IMR-90 (cell line): ENCODE measurements at regions not wholly inside any gene's neighbourhood (a gene's known extent, or its start where the extent isn't known, plus 50 kb on each side); places are given as distances from the start of the nearest gene placed in this dataset.

Experiments
- ATAC-seq: fragments of 200-7000 bp; cut with Tn5 transposase; 2 replicates; pipeline ENCODE4 v1.9.1; 2020; ENCODE audit warnings: low read depth, mild to moderate bottlenecking, moderate library complexity
- BruUV-seq: library from RNA; stranded (reverse); fragments of 400-500 nt; replicated peaks from 2 replicates; lab custom pipeline; 2021; lab: Mats Ljungman, UMichigan
- CTCF ChIA-PET: fragments of 300-600 bp; formaldehyde crosslinking; extraction: SDS; loops from one replicate; lab custom pipeline; 2021; ENCODE audit warnings: antibody characterized with exemption; lab: Yijun Ruan, JAX
- POLR2A ChIA-PET: fragments of 300-600 bp; sonication (Branson Sonifier 250); formaldehyde crosslinking; loops from one replicate; lab custom pipeline; 2022; ENCODE audit warnings: antibody characterized with exemption; ENCODE audit not compliant: unreplicated experiment; lab: Charles Lee
- DNase-seq: peaks from one replicate; pipeline ENCODE4 v3.0.0; 2013
- H2AFZ ChIP-seq: replicated peaks from 2 replicates; pipeline ENCODE3; 2013; ENCODE audit warnings: low read length, mild to moderate bottlenecking; ENCODE audit not compliant: poor library complexity
- H2AK5ac ChIP-seq: 2 replicates; pipeline ENCODE4 v1.6.1; 2013; ENCODE audit warnings: low read depth, low read length, inconsistent platforms
- H2AK9ac ChIP-seq: replicated peaks from 2 replicates; pipeline ENCODE3; 2013; ENCODE audit warnings: mild to moderate bottlenecking, low read depth, low read length, moderate library complexity; ENCODE audit not compliant: poor library complexity
- H2BK120ac ChIP-seq: 2 replicates; pipeline ENCODE4 v1.6.1; 2013; ENCODE audit warnings: low read depth, low read length, inconsistent platforms
- H2BK15ac ChIP-seq: 3 replicates; pipeline ENCODE4 v1.6.1; 2013; ENCODE audit warnings: low read depth, low read length, inconsistent platforms
- H2BK20ac ChIP-seq: 2 replicates; pipeline ENCODE4 v1.6.1; 2013; ENCODE audit warnings: low read depth, mild to moderate bottlenecking, inconsistent platforms, low read length, moderate library complexity
- H2BK5ac ChIP-seq: 2 replicates; pipeline ENCODE4 v1.6.1; 2013; ENCODE audit warnings: mild to moderate bottlenecking, low read depth, low read length, inconsistent platforms; ENCODE audit not compliant: poor library complexity, severe bottlenecking
- H3K14ac ChIP-seq: replicated peaks from 2 replicates; pipeline ENCODE4 v1.6.1; 2013; ENCODE audit warnings: low read depth, low read length, inconsistent platforms
- H3K18ac ChIP-seq: 2 replicates; pipeline ENCODE4 v1.6.1; 2013; ENCODE audit warnings: low read depth, low read length, control low read depth
- H3K23ac ChIP-seq: 2 replicates; pipeline ENCODE4 v1.6.1; 2013; ENCODE audit warnings: low read depth, low read length, inconsistent platforms
- H3K27ac ChIP-seq: 2 replicates; pipeline ENCODE4 v1.5.1; 2013; ENCODE audit warnings: mild to moderate bottlenecking, control low read depth, low read length; ENCODE audit not compliant: insufficient read depth
- H3K27me3 ChIP-seq: 2 replicates; pipeline ENCODE4 v1.6.1; 2013; ENCODE audit warnings: low read length; ENCODE audit not compliant: control insufficient read depth, insufficient read depth
- H3K36me3 ChIP-seq: 2 replicates; pipeline ENCODE4 v1.6.1; 2013; ENCODE audit warnings: low read length, mixed read lengths; ENCODE audit not compliant: control insufficient read depth, insufficient read depth
- H3K4ac ChIP-seq: 2 replicates; pipeline ENCODE4 v1.6.1; 2013; ENCODE audit warnings: low read depth, low read length, inconsistent platforms
- H3K4me1 ChIP-seq: 2 replicates; pipeline ENCODE4 v1.6.1; 2013; ENCODE audit warnings: low read length, mixed read lengths; ENCODE audit not compliant: control insufficient read depth, insufficient read depth
- H3K4me2 ChIP-seq: 2 replicates; pipeline ENCODE4 v1.6.1; 2013; ENCODE audit warnings: low read depth, mild to moderate bottlenecking, control low read depth, low read length, moderate library complexity
- H3K4me3 ChIP-seq: 2 replicates; pipeline ENCODE4 v1.5.1; 2013; ENCODE audit warnings: low read depth, mild to moderate bottlenecking, control low read depth, low read length, moderate library complexity; ENCODE audit not compliant: insufficient read depth
- H3K56ac ChIP-seq: 2 replicates; pipeline ENCODE4 v1.6.1; 2013; ENCODE audit warnings: low read length, inconsistent platforms; ENCODE audit not compliant: insufficient read depth; ENCODE audit errors: extremely low read depth
- H3K79me1 ChIP-seq, 2 experiments: 2 replicates each; pipeline ENCODE4 v1.6.1; 2013; ENCODE audit warnings: low read length in 2 of 2, inconsistent platforms in 1 of 2, low read depth in 1 of 2
- H3K9ac ChIP-seq: 2 replicates; pipeline ENCODE4 v1.6.1; 2013; ENCODE audit warnings: low read depth, low read length, control low read depth
- H3K9me1 ChIP-seq: 2 replicates; pipeline ENCODE4 v1.6.1; 2013; ENCODE audit warnings: low read length, inconsistent platforms; ENCODE audit not compliant: insufficient read depth
- H3K9me3 ChIP-seq: 2 replicates; pipeline ENCODE4 v1.6.1; 2013; ENCODE audit warnings: low read length; ENCODE audit not compliant: control insufficient read depth, insufficient read depth
- H4K20me1 ChIP-seq: 2 replicates; pipeline ENCODE4 v1.6.1; 2013; ENCODE audit warnings: low read length, inconsistent platforms; ENCODE audit not compliant: insufficient read depth
- H4K5ac ChIP-seq: 2 replicates; pipeline ENCODE4 v1.6.1; 2013; ENCODE audit warnings: mild to moderate bottlenecking, low read depth, low read length, control low read depth
- H4K8ac ChIP-seq, 2 experiments: 2 replicates each; pipeline ENCODE4 v1.6.1; 2013; ENCODE audit warnings: low read depth in 2 of 2, low read length in 2 of 2, control low read depth in 1 of 2, inconsistent platforms in 1 of 2
- H4K91ac ChIP-seq: 2 replicates; pipeline ENCODE4 v1.6.1; 2013; ENCODE audit warnings: low read depth, low read length, inconsistent platforms; ENCODE audit not compliant: insufficient read depth
- BHLHE40 ChIP-seq: fragments of 150-350 bp; IDR thresholded peaks from 2 replicates; pipeline ENCODE4 v1.6.1; 2016; ENCODE audit warnings: mild to moderate bottlenecking, low read depth, low read length
- CTCF ChIP-seq: conservative IDR thresholded peaks from 2 replicates; pipeline ENCODE4 v1.5.1; 2012; ENCODE audit warnings: mild to moderate bottlenecking, low read depth, low read length, improper control_type of control experiment
- ELK1 ChIP-seq: fragments of 150-350 bp; IDR thresholded peaks from 2 replicates; pipeline ENCODE4 v1.6.1; 2016; ENCODE audit warnings: low read depth, mild to moderate bottlenecking, low read length, moderate library complexity, borderline replicate concordance
- FOS ChIP-seq: fragments of 150-350 bp; IDR thresholded peaks from 2 replicates; pipeline ENCODE4 v1.6.1; 2016; ENCODE audit warnings: low read depth, low read length
- NFE2L2 ChIP-seq: fragments of 150-350 bp; IDR thresholded peaks from 2 replicates; pipeline ENCODE4 v1.6.1; 2016; ENCODE audit warnings: low read depth, mild to moderate bottlenecking, low read length
- POLR2A ChIP-seq: IDR thresholded peaks from 2 replicates; pipeline ENCODE4 v1.6.1; 2012; ENCODE audit warnings: mild to moderate bottlenecking, low read depth, low read length
- SMC3 ChIP-seq: fragments of 150-350 bp; IDR thresholded peaks from 2 replicates; pipeline ENCODE4 v1.6.1; 2016; ENCODE audit warnings: low read depth, mild to moderate bottlenecking, antibody characterized with exemption, low read length, moderate library complexity
- USF2 ChIP-seq: fragments of 150-350 bp; IDR thresholded peaks from 2 replicates; pipeline ENCODE4 v1.6.1; 2017; ENCODE audit warnings: mild to moderate bottlenecking, antibody characterized with exemption, low read length, low read depth
- WGBS, 2 experiments: methylation state at CpG; one replicate each; pipeline versions ENCODE4 v1.1.5 to v1.1.7; 2013; ENCODE audit warnings: missing lambda C conversion rate in 2 of 2; ENCODE audit not compliant: insufficient read length in 1 of 2; ENCODE audit errors: extremely low coverage in 2 of 2; 5-methylcytosine and 5-hydroxymethylcytosine counted together
- dilution Hi-C: fragments of 300-500 bp; cut with HindIII; formaldehyde crosslinking; loops from one replicate; pipeline ENCODE4 v1.14.3; 2018; ENCODE audit warnings: low sequenced_read_pairs; ENCODE audit not compliant: unreplicated experiment
- in situ Hi-C: fragments of 300-500 bp; cut with MboI; formaldehyde crosslinking; loops from 3 replicates; pipeline ENCODE4 v1.14.3; 2019; ENCODE audit warnings: low sequenced_read_pairs, inconsistent platforms, mixed read lengths
- intact Hi-C: fragments of 100-400 bp; cut with micrococcal nuclease; formaldehyde crosslinking; loops from 2 replicates; pipeline ENCODE4 v1.10.0; 2022

GRCh38 chr2:226496273-226496550 lies 303.4 kb downstream of the IRS1 start:
- Histone ChIP-seq H2BK120ac (no peak overlapping the region), H3K36me3 (no peaks in the 10 kb centered on the region), H3K14ac (no peak overlapping the region), H3K56ac (no peak overlapping the region), H2BK5ac (no peak overlapping the region), H4K5ac (no peak overlapping the region), H2AK9ac (no peak overlapping the region), H3K4me3 (no peak overlapping the region), H4K20me1 (no peaks in the 10 kb centered on the region), H3K9ac (no peak overlapping the region), H3K4me1 (no peaks in the 10 kb centered on the region), H2AFZ (peak overlapping the region; percentile 53), H4K91ac (0 out of 2 replicates have a peak overlapping the region, but pooled peaks have one; percentile 9), H3K9me3 (no peaks in the 10 kb centered on the region), H3K4ac (no peak overlapping the region), H3K27me3 (no peaks in the 10 kb centered on the region), H4K8ac (no peak overlapping the region), H3K9me1 (no peaks in the 10 kb centered on the region), H3K18ac (no peak overlapping the region), H2AK5ac (no peak overlapping the region), H3K27ac (no peak overlapping the region), H3K4me2 (no peak overlapping the region), H3K79me1 (no peaks in the 10 kb centered on the region), H2BK20ac (no peak overlapping the region), H3K23ac (no peak overlapping the region), H2BK15ac (no peak overlapping the region)
- ChIA-PET POLR2A (no interaction called here), CTCF (no interaction called here)
- no peak for ATAC-seq
- dilution Hi-C loops: no loop called here
- TF ChIP-seq SMC3 (no peak), NFE2L2 (no peak), BHLHE40 (no peak), ELK1 (no peak), FOS (no peak), USF2 (no peak), POLR2A (no peak), CTCF (no peak)
- DNase-seq: no peak
- in situ Hi-C loops: no loop called here
- WGBS, 2 experiments: 0% methylated on average over 1 of the region's 2 CpGs; no CpG with 5 or more reads in 1 of the 2 experiments
- intact Hi-C loops: no loop called here
- no TSS peak for BruUV-seq
